ENCODE measurements at regions not wholly inside any gene's neighbourhood (a gene's known extent, or its start where the extent isn't known, plus 50 kb on each side); places are given as distances from the start of the nearest gene placed in this dataset.

DNA sequence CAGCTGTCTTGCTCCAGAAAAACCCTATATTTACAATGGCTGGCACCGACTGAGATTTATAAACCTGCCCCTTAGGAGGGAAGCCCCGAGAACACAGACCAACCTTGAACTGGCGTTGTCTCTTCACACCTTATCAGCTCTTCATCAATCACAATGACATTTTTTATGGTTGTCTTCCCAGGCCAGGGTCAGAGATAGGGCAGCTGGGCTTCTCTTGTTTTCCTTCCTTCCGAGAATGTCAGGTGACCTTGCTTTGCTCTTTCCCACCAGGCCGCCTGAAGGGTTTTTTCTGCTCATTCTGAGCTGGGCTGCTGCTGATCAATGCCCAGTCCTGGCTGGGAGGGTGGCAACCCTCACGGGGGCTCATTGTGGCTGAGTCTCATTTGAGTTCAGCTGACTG lies 619.1 kb downstream of the CCDC171 start:
- DNase-seq: no peak

DNA sequence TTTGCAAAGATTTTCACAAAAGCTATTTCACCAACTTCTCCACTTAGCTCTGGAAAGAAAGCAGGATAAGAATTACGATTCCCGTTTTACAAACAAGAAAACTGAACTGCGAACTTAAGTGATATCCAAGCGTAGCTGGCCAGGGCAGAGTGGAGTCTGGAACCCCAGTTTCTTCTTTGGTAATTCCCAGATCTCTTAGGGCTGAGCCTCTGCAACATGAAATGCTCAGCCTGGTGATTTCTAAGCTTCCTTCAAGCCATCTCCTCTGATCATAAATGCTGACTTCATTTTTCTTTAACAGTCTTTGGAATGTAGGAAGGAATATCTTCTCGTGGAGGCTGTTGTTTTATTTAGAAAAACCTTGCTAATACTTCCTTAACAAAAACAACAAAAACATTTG lies 620.0 kb downstream of the CCDC171 start:
- DNase-seq: no peak

DNA sequence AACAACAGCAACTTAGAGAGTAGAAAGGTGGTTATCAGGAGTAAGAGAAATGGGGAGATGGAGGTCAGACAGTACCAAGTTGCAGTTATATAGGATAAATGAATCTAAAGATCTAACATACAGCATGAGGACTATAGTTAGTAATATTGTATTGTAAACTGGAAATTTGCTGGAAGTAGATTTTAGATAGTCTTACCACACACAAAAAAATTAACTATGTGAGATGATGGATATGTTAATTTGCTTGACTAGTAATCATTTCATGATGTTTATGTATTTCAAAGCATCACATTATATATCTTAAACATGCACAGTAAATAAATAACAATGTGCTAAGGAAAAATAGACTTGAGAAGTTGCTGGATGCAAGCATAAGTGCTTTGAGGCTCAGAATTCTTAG lies 622.1 kb downstream of the CCDC171 start:
- no peak for DNase-seq

DNA sequence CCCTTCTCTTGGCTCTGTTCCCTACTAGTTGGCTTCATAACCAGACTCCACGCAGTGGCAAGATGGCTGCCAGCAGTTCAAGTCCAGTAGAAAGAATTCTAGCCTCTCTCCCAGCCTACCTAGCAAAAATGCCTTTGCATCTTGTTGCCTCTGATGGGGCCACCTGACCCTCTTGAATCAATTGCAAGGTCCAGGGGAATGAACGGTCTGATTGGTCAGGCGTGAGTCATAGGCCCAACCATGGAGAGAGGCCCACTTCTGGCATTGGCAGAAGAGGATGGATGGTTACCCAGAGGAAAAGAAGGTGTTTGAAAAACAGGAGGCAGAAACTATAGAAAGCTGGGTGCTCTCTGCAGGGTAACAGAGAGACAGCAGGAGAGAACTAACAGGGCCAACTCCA lies 622.6 kb downstream of the CCDC171 start:
- DNase-seq: no peak

DNA sequence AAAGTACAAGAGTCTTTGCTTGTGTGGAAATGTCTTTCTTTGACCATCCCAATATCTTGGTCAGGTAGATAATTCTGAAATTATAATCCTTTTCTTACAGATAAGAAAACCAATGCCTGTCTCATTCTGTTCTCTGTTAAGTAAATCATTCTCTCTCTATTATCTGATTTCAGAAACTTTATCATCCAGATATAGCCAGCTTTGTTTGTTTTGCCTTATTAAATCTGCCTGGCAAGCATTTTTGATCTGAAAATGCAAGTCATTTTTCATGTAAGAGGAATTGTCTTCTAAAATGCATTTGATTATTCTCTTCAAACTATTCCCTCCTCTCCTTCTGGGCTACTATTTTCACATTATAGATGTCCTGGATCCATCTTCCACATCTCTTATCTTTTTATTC lies 625.5 kb downstream of the CCDC171 start:
- DNase-seq: no peak

DNA sequence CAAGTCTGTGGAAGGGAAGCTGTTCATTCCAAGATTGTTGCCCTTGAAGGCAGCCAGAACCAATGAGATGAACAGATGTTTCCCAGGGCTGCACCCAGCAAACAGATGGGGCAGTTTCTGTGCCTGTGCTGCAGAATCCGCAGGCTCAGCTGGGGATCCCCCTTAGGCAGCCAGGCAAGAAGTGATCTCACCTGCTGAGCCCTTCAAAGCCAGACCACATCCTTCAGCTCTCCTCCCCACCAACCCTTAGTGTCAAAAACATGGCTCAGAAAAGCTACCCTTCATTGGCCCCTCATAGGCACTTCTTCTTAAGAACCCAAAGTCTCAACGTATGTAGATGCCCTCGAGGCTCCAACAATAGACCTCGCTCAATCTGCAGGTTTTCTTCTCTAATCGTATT lies 626.7 kb downstream of the CCDC171 start:
- DNase-seq: no peak

DNA sequence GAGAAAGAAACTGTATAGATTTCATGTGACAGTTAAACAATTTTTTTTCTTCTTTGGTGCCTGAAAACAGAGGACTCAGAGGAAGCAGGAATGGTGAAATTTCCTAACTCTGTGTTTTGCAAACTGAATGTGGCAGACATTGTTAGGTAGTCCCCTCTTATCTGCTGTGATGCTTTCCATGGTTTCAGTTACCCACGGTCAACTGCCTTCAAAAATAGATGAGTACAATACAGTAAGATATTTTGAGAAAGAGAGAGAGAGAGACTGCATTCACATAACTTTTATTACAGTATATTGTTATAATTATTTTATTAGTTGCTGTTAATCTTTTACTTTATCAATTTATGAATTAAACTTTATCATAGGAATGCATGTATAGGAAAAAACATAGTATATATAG lies 627.2 kb downstream of the CCDC171 start:
- DNase-seq: no peak

DNA sequence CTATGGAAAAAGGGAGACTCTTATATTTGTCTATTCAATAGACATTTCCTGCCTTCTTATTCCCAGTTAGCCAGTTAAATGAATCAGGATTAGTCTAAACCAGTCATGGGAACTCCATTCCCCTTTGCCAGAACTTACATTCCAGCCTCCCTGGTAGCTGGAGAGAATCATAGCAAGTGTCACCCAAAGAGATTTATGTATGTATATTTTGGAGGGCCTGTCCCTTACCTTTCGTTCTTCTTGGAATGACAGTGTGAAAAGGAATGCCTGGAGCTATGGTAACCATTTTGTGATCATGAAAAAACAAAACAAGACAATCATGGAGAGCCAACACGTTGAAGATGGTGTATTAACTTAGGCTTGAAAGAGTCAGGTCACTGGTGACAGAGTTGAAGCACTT lies 627.7 kb downstream of the CCDC171 start:
- no peak for DNase-seq

DNA sequence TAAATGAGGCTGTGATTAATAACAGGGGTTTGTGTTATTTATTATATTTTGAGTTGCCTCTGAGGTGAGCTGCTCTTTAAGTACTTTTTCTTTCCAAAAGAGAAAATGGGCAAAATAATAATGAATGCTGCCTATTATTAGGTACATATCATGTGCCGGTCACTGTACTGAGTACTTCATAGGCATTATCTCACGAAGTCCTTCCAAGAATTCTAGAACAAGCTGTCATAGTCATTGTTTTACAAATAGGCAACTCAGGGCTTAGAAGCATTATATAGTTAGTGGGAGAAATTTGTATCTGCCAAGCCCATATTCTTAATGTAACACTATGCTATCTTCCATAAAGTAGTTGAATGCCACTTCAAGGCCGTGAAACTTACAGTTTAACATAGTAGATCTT lies 628.7 kb downstream of the CCDC171 start:
- no peak for DNase-seq

DNA sequence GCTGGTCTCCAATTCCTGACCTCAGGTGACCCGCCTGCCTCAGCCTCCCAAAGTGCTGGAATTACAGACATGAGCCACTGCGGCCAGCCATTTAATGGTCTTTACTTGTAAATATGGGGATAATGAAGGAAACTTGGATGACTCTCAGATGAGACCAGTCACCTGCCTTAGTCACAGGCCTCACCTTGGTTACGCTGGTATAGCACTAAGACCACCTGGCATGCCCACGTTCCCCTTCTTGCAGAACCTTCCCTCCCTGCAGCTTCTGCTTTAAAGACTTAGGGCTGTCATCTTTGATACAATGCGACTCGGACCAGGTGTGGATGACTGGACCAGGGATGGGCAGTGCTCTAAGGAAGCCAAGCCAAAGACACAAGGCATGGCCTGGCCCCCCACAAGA lies 629.9 kb downstream of the CCDC171 start:
- DNase-seq: no peak

DNA sequence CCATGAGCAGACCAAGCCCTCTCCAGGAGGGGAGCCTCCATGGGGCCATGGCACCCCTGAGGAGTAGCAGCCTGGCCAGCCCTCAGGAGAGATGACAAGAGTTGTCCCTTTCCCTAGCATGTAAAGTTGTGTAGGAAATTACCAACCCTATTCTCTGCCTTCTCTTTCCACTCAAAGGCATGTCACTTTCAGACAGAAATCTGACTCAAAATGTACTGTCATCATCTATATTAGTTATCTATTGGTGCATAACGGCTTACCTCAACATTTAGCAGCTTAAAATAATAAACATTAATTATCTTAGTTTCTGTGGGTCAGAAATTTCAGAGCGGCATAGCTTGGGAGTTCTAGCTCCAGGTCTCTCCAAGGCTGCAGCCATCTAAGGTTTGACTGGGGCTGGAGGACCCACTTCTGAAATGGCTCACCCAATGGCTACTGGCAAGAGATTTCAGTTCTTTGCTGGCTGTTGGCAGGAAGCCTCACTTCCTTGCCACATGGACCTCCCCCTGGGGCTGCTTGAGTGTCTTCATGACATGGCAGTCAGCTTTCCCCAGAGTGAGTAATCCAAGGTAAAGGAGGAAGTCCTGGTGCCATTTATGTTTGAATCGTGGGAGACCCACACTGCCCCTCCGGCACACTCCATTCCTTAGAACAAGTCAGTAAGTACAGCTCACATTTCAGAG lies 632.3 kb downstream of the CCDC171 start:
- DNase-seq: no peak

DNA sequence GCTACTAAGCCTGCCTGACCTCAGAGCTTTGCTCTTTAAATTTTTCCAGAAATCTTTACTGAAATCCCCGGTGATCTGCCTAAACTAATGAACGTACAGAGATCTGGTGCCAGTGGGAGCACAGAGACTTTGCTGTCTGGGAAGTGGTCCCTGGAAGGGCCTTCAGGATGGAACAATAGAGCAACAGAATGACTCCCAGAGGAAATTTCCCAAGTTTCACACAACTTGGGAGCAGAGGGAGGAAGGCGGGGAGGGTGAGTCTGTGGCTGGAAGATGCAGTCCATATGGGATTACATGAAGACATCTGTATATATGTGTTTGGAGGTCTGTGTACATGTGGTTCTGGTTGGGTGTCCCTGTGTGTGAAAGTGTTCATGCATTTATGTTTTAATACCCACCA lies 638.3 kb downstream of the CCDC171 start:
- no peak for DNase-seq

DNA sequence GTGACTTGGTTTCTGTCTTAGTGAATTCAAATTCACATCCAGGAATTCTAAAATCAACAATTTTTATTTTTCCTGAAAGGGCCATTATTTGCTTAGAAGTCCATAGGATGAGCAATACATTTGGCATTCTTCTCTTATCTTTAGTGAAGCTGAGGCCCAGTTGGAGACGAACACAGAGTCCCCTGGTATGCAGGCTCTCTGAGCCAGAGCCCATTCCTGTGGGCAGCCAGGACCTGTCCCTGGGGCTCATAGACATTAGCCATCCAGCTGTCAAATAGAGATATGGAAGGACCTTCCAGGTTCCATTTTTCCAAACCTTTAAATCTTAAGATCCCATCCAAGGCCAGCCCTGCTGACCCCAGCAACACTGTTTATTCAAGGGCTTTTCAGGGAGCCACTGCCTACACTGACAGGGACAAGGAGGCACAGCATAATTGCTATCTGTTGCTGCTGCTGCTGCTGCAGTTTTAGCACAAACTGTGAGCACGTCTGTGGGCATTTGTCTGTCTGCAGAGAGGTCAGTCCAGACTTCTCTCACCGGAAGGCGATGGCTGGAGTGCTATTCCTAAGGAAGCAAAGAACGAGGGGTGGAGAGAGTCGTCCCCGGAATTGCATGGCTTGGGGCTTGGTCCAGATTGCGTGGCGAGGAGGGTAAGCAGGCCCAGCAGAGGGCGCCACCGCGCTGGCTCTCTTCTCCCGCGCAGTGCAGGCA lies 639.0 kb downstream of the CCDC171 start:
- no peak for DNase-seq

DNA sequence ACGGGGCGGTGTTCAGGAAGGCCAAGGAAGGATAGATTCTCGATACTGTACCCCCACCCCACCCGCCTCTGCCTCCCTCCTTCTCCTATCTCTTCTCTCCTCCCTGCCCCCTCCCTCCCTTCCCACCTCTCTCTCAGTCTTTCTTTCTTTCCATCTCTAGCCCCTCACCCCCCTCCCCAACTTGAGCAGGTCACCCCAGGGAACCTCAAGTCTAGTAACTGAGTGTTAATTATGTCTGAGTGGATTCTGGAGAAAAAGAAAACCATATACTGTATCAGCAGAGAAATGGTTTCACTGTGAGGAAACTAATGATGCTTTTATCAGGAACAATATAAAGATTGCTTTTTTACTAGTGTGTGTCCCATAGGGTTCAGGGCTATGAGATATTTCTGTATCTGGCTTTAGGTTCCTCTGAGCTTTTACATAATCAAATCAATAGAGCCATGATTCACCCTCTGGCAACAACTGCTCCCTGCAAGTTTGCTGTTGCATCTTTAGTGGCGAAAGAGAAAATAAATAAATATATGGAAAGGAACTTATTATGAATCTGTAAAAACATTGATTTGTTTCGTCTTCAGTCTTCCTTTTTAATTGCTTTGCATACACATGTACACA lies 639.7 kb downstream of the CCDC171 start:
- no peak for DNase-seq

DNA sequence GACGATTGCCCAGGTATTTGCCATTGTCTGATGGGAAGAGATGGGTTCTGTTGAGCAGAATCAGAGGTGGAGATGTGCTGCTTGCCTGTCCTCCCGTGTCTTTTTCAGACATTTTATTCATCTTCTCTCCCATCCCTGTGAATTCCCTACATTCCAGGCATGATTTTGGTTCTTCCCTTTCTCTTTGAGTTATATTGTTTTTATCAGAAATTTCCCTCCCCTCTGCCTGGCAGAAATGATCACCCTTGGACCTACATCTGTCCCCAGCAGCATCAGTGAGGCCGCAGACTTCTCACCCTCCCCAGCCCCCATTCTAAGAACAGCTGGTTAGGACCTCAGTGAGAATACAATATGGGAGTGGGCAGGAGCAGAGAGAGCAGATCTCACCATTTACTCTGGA lies 640.2 kb downstream of the CCDC171 start:
- no peak for DNase-seq

DNA sequence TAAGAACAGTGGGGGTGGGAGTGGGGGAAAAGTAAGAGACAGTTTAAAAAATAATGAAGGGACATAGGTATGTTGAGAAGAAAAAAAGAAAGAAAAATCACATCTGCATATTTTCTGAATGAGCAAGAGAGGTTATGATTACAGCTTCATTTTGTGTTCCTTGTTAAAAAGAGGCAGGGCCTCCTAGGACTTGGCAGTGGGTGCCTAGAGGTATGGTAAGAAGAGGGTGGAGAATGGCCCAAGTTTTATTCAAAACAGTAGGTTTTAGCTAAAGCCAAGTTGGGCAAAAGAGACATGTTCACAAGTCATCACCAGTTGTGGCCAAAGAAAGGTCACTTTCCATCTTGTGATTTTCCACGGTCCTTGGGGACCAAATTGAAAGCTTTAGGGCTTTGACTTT lies 643.4 kb downstream of the CCDC171 start:
- no peak for DNase-seq

DNA sequence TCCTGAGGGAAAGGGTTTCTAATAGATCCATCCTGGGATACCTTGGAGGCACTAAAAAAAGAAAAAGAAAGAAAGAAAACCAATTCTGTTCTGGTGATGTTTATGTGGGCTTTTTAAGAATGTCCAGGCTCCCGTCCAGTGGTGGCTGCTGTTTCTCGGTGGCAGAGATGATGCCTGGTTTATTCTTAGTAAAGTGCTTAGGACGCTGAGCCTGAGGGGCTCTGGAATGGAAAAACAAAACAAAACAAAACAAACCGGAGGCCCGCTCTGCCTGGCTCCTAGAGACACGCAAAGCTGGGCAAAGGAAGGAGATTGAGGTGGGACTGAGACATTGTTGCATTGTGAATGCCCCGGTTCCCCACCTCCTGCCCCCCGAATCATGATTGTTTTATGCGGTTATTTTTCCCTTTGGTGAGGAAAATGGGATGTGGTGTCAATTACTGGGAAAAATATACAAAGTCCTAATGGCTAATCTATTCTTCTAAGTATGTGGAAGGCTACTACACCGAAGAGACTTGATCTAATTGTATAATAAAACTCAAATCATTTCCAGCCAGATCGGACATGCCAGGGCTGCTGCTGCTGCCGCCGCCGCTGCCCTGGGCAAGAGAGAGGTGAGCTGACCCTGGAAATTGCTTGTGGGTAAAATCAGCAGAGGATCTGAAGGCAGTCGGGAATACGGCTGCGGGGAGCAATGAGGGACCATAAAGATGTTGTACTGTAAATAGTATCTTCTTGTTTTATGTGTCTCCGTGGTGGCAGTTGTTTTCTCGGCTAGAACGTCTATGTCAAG lies 644.9 kb downstream of the CCDC171 start:
- no peak for DNase-seq

DNA sequence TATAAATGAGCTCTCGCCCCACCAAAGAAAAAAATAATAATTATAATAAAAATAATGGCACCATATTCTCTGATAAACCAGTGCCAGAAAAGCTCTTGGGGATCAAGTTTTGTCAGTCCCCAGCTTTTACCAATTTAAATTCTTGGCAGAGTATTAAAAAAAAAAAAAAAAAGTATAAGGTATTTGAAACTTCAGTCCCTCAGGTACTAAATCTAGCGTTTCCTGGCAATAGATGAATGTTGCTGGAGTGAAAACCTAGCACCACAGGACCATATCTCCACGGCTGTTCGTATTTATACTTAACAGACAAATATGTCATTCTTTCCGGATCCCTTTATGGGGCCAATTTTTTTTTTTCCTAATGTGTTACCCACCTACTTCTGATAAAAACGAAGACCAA lies 646.2 kb downstream of the CCDC171 start:
- no peak for DNase-seq

DNA sequence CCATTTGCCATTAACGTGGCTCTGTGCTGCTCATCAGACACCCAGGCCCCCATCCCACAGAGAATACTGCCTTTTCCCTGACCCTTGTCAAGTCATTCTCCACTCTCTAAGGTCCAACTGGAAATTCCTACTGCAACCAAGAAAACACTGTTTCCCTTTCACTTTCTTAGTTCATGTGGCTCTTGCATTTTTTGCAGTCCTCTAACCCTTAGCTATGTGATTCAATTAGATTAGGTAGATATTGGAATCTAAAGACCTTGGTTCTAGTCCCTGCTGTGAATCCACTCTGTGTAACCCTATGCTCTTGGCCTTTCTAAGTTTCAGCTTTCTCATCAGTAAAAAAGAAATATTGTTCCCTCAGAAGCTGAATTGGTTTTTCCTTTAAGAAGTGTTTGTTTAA lies 649.4 kb downstream of the CCDC171 start:
- no peak for DNase-seq

DNA sequence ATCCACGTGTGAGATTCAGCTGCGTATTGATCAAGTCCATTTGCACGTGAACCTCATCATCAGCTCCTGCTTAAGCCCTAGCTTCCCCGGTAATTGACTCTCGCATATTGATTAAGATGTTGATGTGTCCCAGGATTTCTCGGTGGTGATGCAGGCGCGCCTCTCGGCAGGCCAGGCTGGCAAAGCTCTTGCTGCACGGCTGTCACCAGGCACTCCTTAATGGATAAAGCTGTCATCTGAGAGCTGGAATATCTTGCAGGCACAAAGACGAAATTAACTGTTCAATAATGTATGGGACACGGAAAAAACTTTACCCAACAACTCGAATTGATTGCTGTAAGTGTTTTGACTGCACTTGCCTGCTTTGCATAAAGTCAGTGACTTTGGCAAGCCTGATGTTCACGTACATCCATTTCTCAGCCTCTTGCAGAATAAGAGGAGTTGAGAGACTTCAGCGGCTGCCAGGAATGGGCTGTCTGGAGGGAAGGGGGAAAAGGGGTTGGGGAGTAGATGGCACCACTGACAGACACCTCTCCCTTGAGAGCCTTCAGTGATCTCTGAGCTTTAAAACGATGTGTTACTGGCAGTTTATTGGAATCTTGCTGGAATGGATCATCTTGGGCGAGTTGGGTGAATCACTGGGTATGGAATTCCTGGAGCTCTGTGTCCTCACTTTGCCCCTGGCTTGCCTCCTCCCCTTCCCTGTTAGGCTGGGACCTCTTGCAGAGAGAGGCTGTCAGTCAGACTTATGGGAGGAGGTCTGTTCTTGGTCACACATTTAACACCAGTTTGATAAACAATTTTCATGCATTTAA lies 650.3 kb downstream of the CCDC171 start:
- no peak for DNase-seq

DNA sequence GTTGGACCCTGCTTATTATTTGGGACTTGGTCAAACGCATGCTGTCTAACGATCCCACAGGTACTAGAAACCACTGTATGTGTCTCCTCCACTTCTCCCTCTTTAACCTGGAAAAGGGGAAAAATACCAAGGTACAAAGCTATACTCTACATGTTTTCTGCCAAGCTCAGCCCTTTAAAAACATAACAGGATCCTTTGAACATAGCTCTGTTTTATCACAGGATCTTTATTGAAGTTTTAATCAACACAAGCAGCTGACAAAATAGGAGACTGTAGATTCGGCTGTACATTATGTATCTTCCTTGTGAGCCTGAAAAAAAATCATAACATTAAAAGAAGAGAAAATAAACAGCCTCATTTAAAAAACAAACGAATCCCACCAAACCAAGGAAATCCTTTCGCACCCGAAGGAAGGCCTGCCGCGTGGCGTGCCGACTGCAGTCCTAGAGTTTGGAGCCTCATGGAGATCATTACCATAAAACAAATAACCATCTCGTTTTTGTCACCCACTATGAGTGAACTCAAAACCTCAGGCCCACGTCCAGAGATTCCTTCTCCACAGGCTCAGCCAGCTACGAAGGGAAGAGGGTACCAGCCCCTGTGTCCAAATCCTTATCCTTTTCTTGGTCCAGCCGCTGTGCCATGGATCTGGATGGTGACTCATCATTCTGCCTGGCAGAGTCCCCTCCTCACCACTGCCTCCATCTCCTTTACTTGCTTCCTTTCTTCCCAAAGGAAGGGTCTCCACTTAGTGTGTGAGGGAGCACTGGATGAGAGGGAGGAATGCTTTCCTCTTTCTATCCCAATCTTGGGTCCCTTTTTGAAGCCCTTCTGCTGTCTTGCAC lies 651.1 kb downstream of the CCDC171 start:
- DNase-seq: no peak

DNA sequence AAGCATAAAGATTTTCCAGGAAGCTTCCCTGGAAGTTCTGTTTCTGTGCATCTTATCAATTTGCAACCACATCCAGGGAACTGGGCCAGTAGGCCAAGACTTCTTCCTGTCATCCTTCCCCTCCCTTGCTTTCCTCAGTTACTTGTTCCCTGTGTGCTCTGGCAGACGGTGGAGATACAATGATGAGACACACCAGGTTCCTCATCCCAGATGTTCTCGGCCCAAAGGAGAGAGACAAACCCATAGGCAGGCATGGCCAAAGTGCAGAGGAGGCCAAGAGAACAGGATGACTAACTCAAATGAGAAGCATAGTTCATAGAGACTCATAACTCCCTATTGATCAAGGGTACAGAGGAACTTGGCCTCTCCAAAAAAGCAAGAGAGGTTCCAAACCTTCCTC lies 652.6 kb downstream of the CCDC171 start:
- DNase-seq: no peak

Measured in NCI-H510A treated with DMSO at 0.1 percent for 48 hours (cell line).